GM12873 (cell line): ENCODE measurements at regions not wholly inside any gene's neighbourhood (a gene's known extent, or its start where the extent isn't known, plus 50 kb on each side); places are given as distances from the start of the nearest gene placed in this dataset.

Experiments used
- CTCF ChIP-seq: IDR thresholded peaks from 2 replicates; pipeline ENCODE4 v1.5.1; 2012; ENCODE audit warnings: low read depth, mild to moderate bottlenecking, moderate library complexity, low read length, control low read depth; ENCODE audit not compliant: insufficient read depth; ENCODE audit errors: missing control alignments

- TF ChIP-seq CTCF: no peak
These were observed 278.3 kb downstream of the NR2F1-AS1 start for GRCh38 chr5:93302711-93303110.

- TF ChIP-seq CTCF: no peak
These were observed 280.1 kb downstream of the NR2F1-AS1 start for GRCh38 chr5:93300945-93301344.

- no peak for TF ChIP-seq CTCF
These were observed 280.6 kb downstream of the NR2F1-AS1 start for GRCh38 chr5:93300309-93300923.

- no peak for TF ChIP-seq CTCF
These were observed 281.2 kb downstream of the NR2F1-AS1 start for GRCh38 chr5:93299681-93300308.

GRCh38 chr5:93297116-93297515 is 283.9 kb downstream of the NR2F1-AS1 start:
- no peak for TF ChIP-seq CTCF

GRCh38 chr5:93296338-93296737 is 284.7 kb downstream of the NR2F1-AS1 start:
- no peak for TF ChIP-seq CTCF

- TF ChIP-seq CTCF: no peak
These were observed 286.0 kb downstream of the NR2F1-AS1 start for GRCh38 chr5:93294996-93295395.
